ENCODE measurements at regions not wholly inside any gene's neighbourhood (a gene's known extent, or its start where the extent isn't known, plus 50 kb on each side); places are given as distances from the start of the nearest gene placed in this dataset.

DNA sequence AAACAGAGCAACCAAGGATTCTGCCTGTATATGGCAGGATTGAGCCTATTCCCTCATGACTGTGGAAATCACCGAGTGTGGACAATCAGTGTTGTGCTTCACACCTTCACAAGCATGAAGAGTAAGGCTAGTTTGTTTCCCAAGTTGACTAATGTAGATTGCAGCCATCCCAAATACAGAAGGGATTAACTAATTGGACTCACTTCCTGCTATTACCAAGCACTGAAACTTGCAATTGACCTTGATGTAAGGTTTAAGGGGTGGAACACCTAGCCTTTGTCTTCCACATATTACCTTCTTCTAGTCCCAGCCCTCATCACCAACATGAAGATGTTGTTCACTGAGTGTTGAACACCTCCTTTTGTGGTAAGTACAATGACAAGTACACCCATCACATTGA lies 120.9 kb upstream of the RND3 start:
- no peak for TF ChIP-seq EP300 (IDR thresholded peaks at IDR 0.05)
- no peak for TF ChIP-seq POLR2A (IDR thresholded peaks at IDR 0.05)
- no peaks in the 10 kb centered on the region for H3K36me3 ChIP-seq
- no peaks in the 10 kb centered on the region for H3K27me3 ChIP-seq
- WGBS, 2 donors (ENCODE audit: low coverage in 1 of 2): 83 to 100% methylated on average over 1 of the region's 1 CpG
- no peak overlapping the region for H3K4me3 ChIP-seq
- no peak for ATAC-seq
- peaks cover 0 to 21% (median 2%) of the 10 kb centered on the region in 3 donors for H3K4me1 ChIP-seq
- no peaks in the 10 kb centered on the region for H3K9me3 ChIP-seq
- H3K27ac ChIP-seq: no peak overlapping the region

GRCh38 chr2:150607390-150607811 lies 119.9 kb upstream of the RND3 start:
- no peak overlapping the region for H3K27ac ChIP-seq
- H3K9me3 ChIP-seq: no peaks in the 10 kb centered on the region
- peak; percentile 28 for ATAC-seq
- H3K27me3 ChIP-seq: no peaks in the 10 kb centered on the region
- peaks cover 0 to 13% (median 2%) of the 10 kb centered on the region in 3 donors for H3K4me1 ChIP-seq
- H3K36me3 ChIP-seq: no peaks in the 10 kb centered on the region
- TF ChIP-seq, protein P1, sequence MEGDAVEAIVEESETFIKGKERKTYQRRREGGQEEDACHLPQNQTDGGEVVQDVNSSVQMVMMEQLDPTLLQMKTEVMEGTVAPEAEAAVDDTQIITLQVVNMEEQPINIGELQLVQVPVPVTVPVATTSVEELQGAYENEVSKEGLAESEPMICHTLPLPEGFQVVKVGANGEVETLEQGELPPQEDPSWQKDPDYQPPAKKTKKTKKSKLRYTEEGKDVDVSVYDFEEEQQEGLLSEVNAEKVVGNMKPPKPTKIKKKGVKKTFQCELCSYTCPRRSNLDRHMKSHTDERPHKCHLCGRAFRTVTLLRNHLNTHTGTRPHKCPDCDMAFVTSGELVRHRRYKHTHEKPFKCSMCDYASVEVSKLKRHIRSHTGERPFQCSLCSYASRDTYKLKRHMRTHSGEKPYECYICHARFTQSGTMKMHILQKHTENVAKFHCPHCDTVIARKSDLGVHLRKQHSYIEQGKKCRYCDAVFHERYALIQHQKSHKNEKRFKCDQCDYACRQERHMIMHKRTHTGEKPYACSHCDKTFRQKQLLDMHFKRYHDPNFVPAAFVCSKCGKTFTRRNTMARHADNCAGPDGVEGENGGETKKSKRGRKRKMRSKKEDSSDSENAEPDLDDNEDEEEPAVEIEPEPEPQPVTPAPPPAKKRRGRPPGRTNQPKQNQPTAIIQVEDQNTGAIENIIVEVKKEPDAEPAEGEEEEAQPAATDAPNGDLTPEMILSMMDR (IDR thresholded peaks at IDR 0.05): no peak
- TF ChIP-seq EP300 (IDR thresholded peaks at IDR 0.05): no peak
- TF ChIP-seq POLR2AphosphoS5 (IDR thresholded peaks at IDR 0.05): no peak
- no peak for TF ChIP-seq POLR2A (IDR thresholded peaks at IDR 0.05)
- no peak overlapping the region for H3K4me3 ChIP-seq

DNA sequence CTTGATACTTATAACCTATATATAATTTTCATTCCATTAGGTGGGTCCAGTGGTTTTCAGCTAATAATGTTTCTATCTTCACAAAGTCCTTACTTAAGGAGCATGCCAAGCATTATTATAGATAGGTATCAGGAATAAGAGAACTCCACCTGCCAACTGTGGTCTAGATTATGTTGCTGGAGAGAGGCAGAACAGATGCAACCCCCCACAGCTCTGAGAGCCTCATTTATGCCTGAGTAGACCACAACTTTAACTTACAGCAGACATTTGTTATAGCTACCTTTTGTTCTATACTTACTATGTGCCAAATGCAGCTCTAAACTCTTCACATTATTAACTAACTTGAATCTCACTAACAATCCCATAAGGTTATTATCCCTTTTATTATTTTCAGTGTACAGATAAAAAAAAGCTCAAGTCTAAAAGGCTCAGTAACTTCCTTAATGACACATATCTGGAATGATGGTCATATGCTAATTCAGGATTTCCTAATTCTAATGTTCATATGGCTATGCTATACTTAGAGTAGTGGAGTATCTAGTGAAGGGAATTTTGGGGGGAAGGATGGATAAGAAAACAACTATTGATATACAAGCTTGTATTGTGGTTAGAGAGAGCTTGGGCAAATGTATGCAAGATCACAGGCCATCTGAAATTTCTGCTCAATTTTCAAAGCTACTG lies 119.1 kb upstream of the RND3 start:
- TF ChIP-seq POLR2A (IDR thresholded peaks at IDR 0.05): no peak
- TF ChIP-seq, protein P1 (IDR thresholded peaks at IDR 0.05): no peak
- TF ChIP-seq POLR2AphosphoS5 (IDR thresholded peaks at IDR 0.05): no peak
- no peak for TF ChIP-seq EP300 (IDR thresholded peaks at IDR 0.05)
- H3K4me1 ChIP-seq: peaks cover 0 to 18% (median 3%) of the 10 kb centered on the region in 3 donors
- no peak for ATAC-seq
- H3K27me3 ChIP-seq: no peaks in the 10 kb centered on the region
- no peaks in the 10 kb centered on the region for H3K9me3 ChIP-seq
- H3K27ac ChIP-seq: no peak overlapping the region
- H3K4me3 ChIP-seq: no peak overlapping the region
- H3K36me3 ChIP-seq: no peaks in the 10 kb centered on the region

DNA sequence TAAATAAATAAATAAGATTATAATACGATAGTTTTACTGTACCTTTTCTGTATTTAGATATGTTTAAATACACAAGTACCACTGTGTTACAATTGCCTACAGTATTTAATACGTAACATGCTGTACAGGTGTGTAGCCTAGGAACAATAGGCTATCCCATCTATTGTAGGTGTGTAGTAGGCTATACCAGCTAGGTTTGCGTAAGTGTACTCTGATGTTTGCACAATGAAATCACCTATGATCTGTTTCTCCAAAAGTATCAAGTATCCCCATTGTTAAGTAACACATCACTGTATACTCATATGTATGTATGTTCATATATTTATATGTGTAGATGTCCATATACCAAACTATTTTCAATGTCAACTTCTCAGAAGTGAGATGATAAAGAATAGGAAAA lies 118.2 kb upstream of the RND3 start:
- Histone ChIP-seq H3K27me3 (no peaks in the 10 kb centered on the region), H3K36me3 (no peaks in the 10 kb centered on the region), H3K9me3 (no peaks in the 10 kb centered on the region), H3K27ac (no peak overlapping the region), H3K4me1 (peaks cover 2 to 26% (median 7%) of the 10 kb centered on the region in 3 donors), H3K4me3 (no peak overlapping the region)
- no peak for TF ChIP-seq EP300 (IDR thresholded peaks at IDR 0.05)
- TF ChIP-seq, protein P1 (IDR thresholded peaks at IDR 0.05): no peak
- no peak for TF ChIP-seq POLR2AphosphoS5 (IDR thresholded peaks at IDR 0.05)
- no peak for TF ChIP-seq POLR2A (IDR thresholded peaks at IDR 0.05)
- no peak for ATAC-seq
- WGBS, 2 donors (ENCODE audit: low coverage in 1 of 2): 93 to 98% methylated on average over 3 of the region's 3 CpGs

DNA sequence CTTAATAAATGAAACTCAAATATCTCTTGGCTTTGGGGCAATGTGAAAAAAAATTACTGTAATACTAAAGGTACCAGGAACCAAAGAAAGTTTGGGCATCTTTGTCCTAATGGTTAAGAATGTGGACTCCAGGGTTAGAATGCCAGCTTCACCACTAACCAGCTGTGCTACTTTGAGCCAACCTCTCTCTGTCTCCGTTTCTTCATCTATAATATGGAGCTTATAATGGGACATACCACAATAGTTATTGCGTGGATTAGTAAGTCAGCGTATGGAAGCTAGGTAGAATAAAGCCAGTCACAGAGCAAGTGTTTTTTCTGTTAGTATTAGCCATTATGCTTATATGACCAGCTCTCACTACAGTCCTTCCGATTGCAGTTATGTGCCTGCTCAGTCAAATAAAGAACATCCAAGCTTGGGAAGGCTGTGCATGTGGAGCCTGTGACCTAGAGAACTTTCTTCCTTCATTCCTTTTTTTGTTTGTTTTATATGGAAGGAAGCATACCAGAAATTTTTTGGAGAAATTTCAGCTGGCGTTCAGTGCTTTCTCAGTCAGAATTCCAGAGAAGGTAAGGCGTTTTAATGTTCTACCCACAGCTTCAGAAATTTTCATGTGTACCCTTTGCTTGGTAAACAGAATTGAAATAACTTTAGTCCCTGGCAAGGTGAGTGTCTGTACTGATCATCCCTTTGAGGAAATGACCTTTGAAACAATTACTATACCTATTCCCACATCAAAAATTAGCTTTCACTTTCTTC lies 114.0 kb upstream of the RND3 start:
- Histone ChIP-seq H3K4me3 (no peak overlapping the region), H3K27me3 (no peaks in the 10 kb centered on the region), H3K27ac (peak overlapping the region; percentile 56 to 73 (median 67)), H3K36me3 (no peaks in the 10 kb centered on the region), H3K4me1 (peaks cover 2 to 18% (median 4%) of the 10 kb centered on the region in 3 donors), H3K9me3 (no peaks in the 10 kb centered on the region)
- peak; percentile 71 for ATAC-seq
- WGBS, 2 donors (ENCODE audit: low coverage in 1 of 2): 25 to 45% methylated on average over 6 of the region's 6 CpGs
- TF ChIP-seq EP300 (IDR thresholded peaks at IDR 0.05) (no peak), POLR2AphosphoS5 (IDR thresholded peaks at IDR 0.05) (no peak), POLR2A (IDR thresholded peaks at IDR 0.05) (no peak)
- TF ChIP-seq, protein P1 (IDR thresholded peaks at IDR 0.05): no peak

Data from gastroesophageal sphincter (tissue), 4 donors.